Activated CD4-positive, alpha-beta memory T cell treated with anti-CD3 and anti-CD28 coated beads for 36 hours (primary cell): ENCODE measurements at regions not wholly inside any gene's neighbourhood (a gene's known extent, or its start where the extent isn't known, plus 50 kb on each side); places are given as distances from the start of the nearest gene placed in this dataset.

ENCODE experiments used
- CTCF ChIA-PET: fragments of 350-600 bp; sonication (Branson Sonifier 250); formaldehyde crosslinking; loops from one replicate; lab custom pipeline; 2021; ENCODE audit warnings: antibody characterized with exemption, inconsistent platforms; lab: Charles Lee
- POLR2A ChIA-PET: fragments of 350-600 bp; sonication (Branson Sonifier 250); formaldehyde crosslinking; loops from one replicate; lab custom pipeline; 2021; ENCODE audit warnings: antibody characterized with exemption; lab: Charles Lee
- DNase-seq: peaks from one replicate; pipeline ENCODE4 v3.0.0-alpha.2; 2020
- H3K27ac Mint-ChIP-seq: one replicate; pipeline ENCODE4 v1.8.0; 2021; ENCODE audit warnings: mixed read lengths
- H3K27me3 Mint-ChIP-seq: one replicate; pipeline ENCODE4 v1.8.0; 2021; ENCODE audit warnings: mixed read lengths
- H3K36me3 Mint-ChIP-seq: one replicate; pipeline ENCODE4 v1.8.0; 2021; ENCODE audit warnings: mixed read lengths
- H3K4me1 Mint-ChIP-seq: one replicate; pipeline ENCODE4 v1.8.0; 2021; ENCODE audit warnings: low read depth, mixed read lengths
- H3K4me3 Mint-ChIP-seq: one replicate; pipeline ENCODE4 v1.8.0; 2021; ENCODE audit warnings: mild to moderate bottlenecking, mixed read lengths
- H3K9me3 Mint-ChIP-seq: one replicate; pipeline ENCODE4 v1.8.0; 2021; ENCODE audit warnings: mixed read lengths
- intact Hi-C: fragments of 100-400 bp; cut with micrococcal nuclease; formaldehyde crosslinking; loops from one replicate; pipeline ENCODE4 v1.15.1; 2023

GRCh38 chr5:91910655-91911054 lies 527.5 kb upstream of the ARRDC3 start:
- no peak overlapping the region for H3K4me3 Mint-ChIP-seq

GRCh38 chr5:91910247-91910646 lies 527.1 kb upstream of the ARRDC3 start:
- ChIA-PET CTCF (no interaction called here), POLR2A (no interaction called here)
- H3K27me3 Mint-ChIP-seq: no peaks in the 10 kb centered on the region
- intact Hi-C loops: no loop called here
- no peak for DNase-seq
- no peaks in the 10 kb centered on the region for H3K36me3 Mint-ChIP-seq
- no peaks in the 10 kb centered on the region for H3K4me1 Mint-ChIP-seq
- H3K27ac Mint-ChIP-seq: no peak overlapping the region
- no peaks in the 10 kb centered on the region for H3K9me3 Mint-ChIP-seq
- no peak overlapping the region for H3K4me3 Mint-ChIP-seq

More at GRCh38 chr5:91910655-91911054, 527.5 kb upstream of the ARRDC3 start:
- POLR2A ChIA-PET: no interaction called here
- Mint-ChIP-seq H3K27ac (no peak overlapping the region), H3K36me3 (no peaks in the 10 kb centered on the region), H3K9me3 (no peaks in the 10 kb centered on the region), H3K4me1 (no peaks in the 10 kb centered on the region), H3K27me3 (no peaks in the 10 kb centered on the region)
- no peak for DNase-seq
- CTCF ChIA-PET: no interaction called here
- intact Hi-C loops: no loop called here

GRCh38 chr5:91906494-91906893 lies 523.4 kb upstream of the ARRDC3 start:
- no peak overlapping the region for H3K4me3 Mint-ChIP-seq
- DNase-seq: no peak
- H3K36me3 Mint-ChIP-seq: no peaks in the 10 kb centered on the region
- POLR2A ChIA-PET: no interaction called here
- H3K4me1 Mint-ChIP-seq: no peaks in the 10 kb centered on the region
- H3K27me3 Mint-ChIP-seq: no peaks in the 10 kb centered on the region
- no peaks in the 10 kb centered on the region for H3K9me3 Mint-ChIP-seq
- no peak overlapping the region for H3K27ac Mint-ChIP-seq
- intact Hi-C loops: no loop called here
- CTCF ChIA-PET: no interaction called here

- CTCF ChIA-PET: no interaction called here
- Mint-ChIP-seq H3K36me3 (no peaks in the 10 kb centered on the region), H3K27me3 (no peaks in the 10 kb centered on the region), H3K4me3 (no peak overlapping the region), H3K27ac (no peak overlapping the region), H3K4me1 (no peaks in the 10 kb centered on the region), H3K9me3 (no peaks in the 10 kb centered on the region)
- POLR2A ChIA-PET: no interaction called here
- intact Hi-C loops: no loop called here
- no peak for DNase-seq
Observed at GRCh38 chr5:91906027-91906426, 522.9 kb upstream of the ARRDC3 start.

- no peak overlapping the region for H3K27ac Mint-ChIP-seq
- H3K27me3 Mint-ChIP-seq: no peaks in the 10 kb centered on the region
- intact Hi-C loops: no loop called here
- H3K9me3 Mint-ChIP-seq: no peaks in the 10 kb centered on the region
- ChIA-PET CTCF (no interaction called here), POLR2A (no interaction called here)
- DNase-seq: no peak
- no peaks in the 10 kb centered on the region for H3K36me3 Mint-ChIP-seq
- no peak overlapping the region for H3K4me3 Mint-ChIP-seq
- H3K4me1 Mint-ChIP-seq: no peaks in the 10 kb centered on the region
Observed at GRCh38 chr5:91898898-91899297, 515.8 kb upstream of the ARRDC3 start.

GRCh38 chr5:91898019-91898418 lies 514.9 kb upstream of the ARRDC3 start:
- ChIA-PET CTCF (no interaction called here), POLR2A (no interaction called here)
- no peak overlapping the region for H3K27ac Mint-ChIP-seq
- H3K4me3 Mint-ChIP-seq: no peak overlapping the region
- H3K4me1 Mint-ChIP-seq: no peaks in the 10 kb centered on the region
- DNase-seq: no peak
- H3K36me3 Mint-ChIP-seq: no peaks in the 10 kb centered on the region
- intact Hi-C loops: no loop called here
- no peaks in the 10 kb centered on the region for H3K27me3 Mint-ChIP-seq
- H3K9me3 Mint-ChIP-seq: peaks cover 1% of the 10 kb centered on the region

GRCh38 chr5:91888810-91889209 lies 505.7 kb upstream of the ARRDC3 start:
- DNase-seq: no peak
- H3K27ac Mint-ChIP-seq: no peak overlapping the region
- H3K4me1 Mint-ChIP-seq: no peaks in the 10 kb centered on the region
- intact Hi-C loops: no loop called here
- H3K27me3 Mint-ChIP-seq: no peaks in the 10 kb centered on the region
- no peak overlapping the region for H3K4me3 Mint-ChIP-seq
- POLR2A ChIA-PET: no interaction called here
- H3K9me3 Mint-ChIP-seq: peaks cover 12% of the 10 kb centered on the region
- H3K36me3 Mint-ChIP-seq: no peaks in the 10 kb centered on the region
- CTCF ChIA-PET: no interaction called here

GRCh38 chr5:91885291-91886265 lies 502.5 kb upstream of the ARRDC3 start:
- POLR2A ChIA-PET: no interaction called here
- CTCF ChIA-PET: no interaction called here
- intact Hi-C loops: no loop called here
- Mint-ChIP-seq H3K4me1 (no peaks in the 10 kb centered on the region), H3K36me3 (no peaks in the 10 kb centered on the region), H3K4me3 (no peak overlapping the region), H3K27me3 (no peaks in the 10 kb centered on the region), H3K9me3 (peaks cover 9% of the 10 kb centered on the region), H3K27ac (no peak overlapping the region)
- DNase-seq: no peak

- H3K4me1 Mint-ChIP-seq: no peaks in the 10 kb centered on the region
- intact Hi-C loops: no loop called here
- CTCF ChIA-PET: no interaction called here
- H3K27me3 Mint-ChIP-seq: no peaks in the 10 kb centered on the region
- H3K36me3 Mint-ChIP-seq: no peaks in the 10 kb centered on the region
- no peak overlapping the region for H3K27ac Mint-ChIP-seq
- DNase-seq: no peak
- POLR2A ChIA-PET: interaction anchor here (0.7 kb wide), 1 partner anchor 22 kb away, joined by 4 read pairs; no protein-coding TSS in a partner anchor
- H3K4me3 Mint-ChIP-seq: no peak overlapping the region
- peaks cover 13% of the 10 kb centered on the region for H3K9me3 Mint-ChIP-seq
Observed at GRCh38 chr5:91884036-91884435, 500.9 kb upstream of the ARRDC3 start.

- Mint-ChIP-seq H3K36me3 (no peaks in the 10 kb centered on the region), H3K9me3 (peaks cover 4% of the 10 kb centered on the region), H3K4me1 (no peaks in the 10 kb centered on the region), H3K4me3 (no peak overlapping the region), H3K27ac (no peak overlapping the region), H3K27me3 (no peaks in the 10 kb centered on the region)
- CTCF ChIA-PET: no interaction called here
- POLR2A ChIA-PET: no interaction called here
- intact Hi-C loops: no loop called here
- no peak for DNase-seq
Observed at GRCh38 chr5:91875196-91875779, 492.2 kb upstream of the ARRDC3 start.

- Mint-ChIP-seq H3K27ac (no peak overlapping the region), H3K27me3 (no peaks in the 10 kb centered on the region), H3K36me3 (no peaks in the 10 kb centered on the region), H3K4me3 (no peak overlapping the region), H3K4me1 (no peaks in the 10 kb centered on the region), H3K9me3 (no peaks in the 10 kb centered on the region)
- no peak for DNase-seq
- CTCF ChIA-PET: no interaction called here
- POLR2A ChIA-PET: no interaction called here
- intact Hi-C loops: no loop called here
Observed at GRCh38 chr5:91867799-91868198, 484.7 kb upstream of the ARRDC3 start.

GRCh38 chr5:91865915-91866314 lies 482.8 kb upstream of the ARRDC3 start:
- DNase-seq: no peak
- Mint-ChIP-seq H3K36me3 (no peaks in the 10 kb centered on the region), H3K27me3 (no peaks in the 10 kb centered on the region), H3K4me3 (no peak overlapping the region), H3K9me3 (no peaks in the 10 kb centered on the region), H3K4me1 (no peaks in the 10 kb centered on the region), H3K27ac (no peak overlapping the region)
- POLR2A ChIA-PET: no interaction called here
- CTCF ChIA-PET: no interaction called here
- intact Hi-C loops: no loop called here
